ENCODE measurements at regions not wholly inside any gene's neighbourhood (a gene's known extent, or its start where the extent isn't known, plus 50 kb on each side); places are given as distances from the start of the nearest gene placed in this dataset.

DNA sequence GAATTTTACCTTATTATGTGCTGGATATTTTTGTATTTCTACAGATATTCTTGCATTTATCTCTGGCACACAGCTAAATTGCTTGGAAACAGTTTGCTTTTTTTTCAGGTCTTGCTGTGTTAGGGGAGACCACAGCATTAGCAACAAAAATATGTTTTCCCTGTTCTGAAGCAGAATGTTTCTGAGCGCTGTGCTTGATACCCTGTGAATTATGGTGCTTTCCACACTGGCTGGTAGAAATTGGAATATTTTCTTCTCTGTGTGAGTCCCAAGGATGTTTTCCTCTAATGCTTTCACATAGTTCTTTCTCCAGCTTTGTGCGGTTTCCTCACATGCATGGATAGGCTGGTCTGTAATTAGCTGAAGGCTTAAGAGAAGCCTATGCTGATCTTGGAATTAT is 651.6 kb upstream of the IGFBP3 start:
- no peak for DNase-seq (ENCODE audit: low spot score)

- no peak for DNase-seq (ENCODE audit: low spot score)
Measured at GRCh38 chr7:46571996-46572395, 650.9 kb upstream of the IGFBP3 start.

GRCh38 chr7:46569133-46569465 is 648.0 kb upstream of the IGFBP3 start:
- no peak for DNase-seq (ENCODE audit: low spot score)

- no peak for DNase-seq (ENCODE audit: low spot score)
Measured at GRCh38 chr7:46568420-46569132, 647.5 kb upstream of the IGFBP3 start.

- DNase-seq (ENCODE audit: low spot score): no peak
Measured at GRCh38 chr7:46567858-46568257, 646.8 kb upstream of the IGFBP3 start.

- DNase-seq (ENCODE audit: low spot score): peak; percentile 40
Measured at GRCh38 chr7:46566097-46566774, 645.2 kb upstream of the IGFBP3 start.

- no peak for DNase-seq (ENCODE audit: low spot score)
Measured at GRCh38 chr7:46565253-46566096, 644.4 kb upstream of the IGFBP3 start.

- peak; percentile 71 for DNase-seq (ENCODE audit: low spot score)
Measured at GRCh38 chr7:46559194-46559832, 638.2 kb upstream of the IGFBP3 start.

GRCh38 chr7:46558482-46559193 is 637.6 kb upstream of the IGFBP3 start:
- peak; percentile 53 for DNase-seq (ENCODE audit: low spot score)

- no peak for DNase-seq (ENCODE audit: low spot score)
Measured at GRCh38 chr7:46557781-46558180, 636.7 kb upstream of the IGFBP3 start.

DNA sequence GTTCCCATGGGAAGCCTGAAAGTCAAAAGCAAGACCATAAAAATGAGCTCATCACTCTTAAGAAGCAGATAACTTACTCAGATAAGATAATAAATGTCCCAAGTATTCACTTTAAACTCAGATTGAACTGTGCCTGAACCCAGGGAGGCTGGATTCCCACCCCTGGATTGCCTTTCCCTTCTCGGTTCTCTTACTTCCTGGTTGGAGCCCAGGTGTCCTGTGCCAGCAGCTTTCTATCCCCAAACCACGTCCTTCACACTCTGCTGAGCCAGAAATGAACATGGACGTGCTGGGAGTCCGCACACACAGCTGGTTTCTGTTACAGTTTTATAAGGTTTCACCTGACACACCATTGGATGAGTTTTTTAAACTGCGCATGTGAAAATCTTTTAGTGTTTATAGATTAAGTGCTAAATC is 636.2 kb upstream of the IGFBP3 start:
- no peak for DNase-seq (ENCODE audit: low spot score)

GRCh38 chr7:46554688-46555422 is 633.8 kb upstream of the IGFBP3 start:
- DNase-seq (ENCODE audit: low spot score): peak; percentile 43

DNA sequence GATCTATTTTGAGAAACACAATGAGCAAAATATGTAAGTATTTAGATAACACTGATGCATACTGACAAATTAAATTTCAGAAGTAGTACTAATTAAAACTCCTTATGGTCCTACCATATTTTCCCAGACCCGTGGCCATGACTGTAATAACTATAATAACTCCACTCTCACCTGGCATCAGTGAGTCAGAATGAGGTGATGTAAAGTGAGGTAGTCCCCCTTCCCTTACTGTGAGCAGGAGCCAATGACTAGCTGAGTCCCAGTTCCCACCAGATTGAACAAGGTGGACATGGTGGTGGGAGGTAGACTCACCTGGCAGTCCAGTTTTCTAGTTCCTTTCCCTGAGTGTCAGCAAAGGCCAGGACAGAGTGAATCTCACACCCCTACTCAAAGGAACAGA is 630.5 kb upstream of the IGFBP3 start:
- no peak for DNase-seq (ENCODE audit: low spot score)

GRCh38 chr7:46550864-46551263 is 629.8 kb upstream of the IGFBP3 start:
- no peak for DNase-seq (ENCODE audit: low spot score)

- no peak for DNase-seq (ENCODE audit: low spot score)
Measured at GRCh38 chr7:46549892-46550639, 629.0 kb upstream of the IGFBP3 start.

GRCh38 chr7:46549347-46549746 is 628.3 kb upstream of the IGFBP3 start:
- DNase-seq (ENCODE audit: low spot score): no peak

GRCh38 chr7:46547044-46547443 is 626.0 kb upstream of the IGFBP3 start:
- no peak for DNase-seq (ENCODE audit: low spot score)

DNA sequence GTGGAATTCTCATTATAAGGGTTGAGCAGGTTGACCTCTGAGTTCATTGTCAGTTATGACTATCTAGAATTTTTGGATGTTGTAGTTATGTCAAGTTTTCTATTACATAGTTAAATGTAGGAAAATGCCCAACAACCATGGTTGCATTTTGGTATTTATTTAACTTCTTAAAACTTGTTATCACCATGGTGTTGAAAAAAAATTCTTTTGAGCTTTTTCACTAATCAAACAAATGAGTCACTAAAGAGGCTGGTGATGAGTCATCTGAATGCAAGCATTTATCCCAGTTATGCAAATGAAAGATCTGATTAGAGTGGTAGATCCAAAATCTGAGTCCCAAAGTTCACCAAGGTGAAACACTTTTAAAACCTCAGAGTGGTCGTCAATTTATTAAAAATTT is 624.7 kb upstream of the IGFBP3 start:
- peak; percentile 27 for DNase-seq (ENCODE audit: low spot score)

DNA sequence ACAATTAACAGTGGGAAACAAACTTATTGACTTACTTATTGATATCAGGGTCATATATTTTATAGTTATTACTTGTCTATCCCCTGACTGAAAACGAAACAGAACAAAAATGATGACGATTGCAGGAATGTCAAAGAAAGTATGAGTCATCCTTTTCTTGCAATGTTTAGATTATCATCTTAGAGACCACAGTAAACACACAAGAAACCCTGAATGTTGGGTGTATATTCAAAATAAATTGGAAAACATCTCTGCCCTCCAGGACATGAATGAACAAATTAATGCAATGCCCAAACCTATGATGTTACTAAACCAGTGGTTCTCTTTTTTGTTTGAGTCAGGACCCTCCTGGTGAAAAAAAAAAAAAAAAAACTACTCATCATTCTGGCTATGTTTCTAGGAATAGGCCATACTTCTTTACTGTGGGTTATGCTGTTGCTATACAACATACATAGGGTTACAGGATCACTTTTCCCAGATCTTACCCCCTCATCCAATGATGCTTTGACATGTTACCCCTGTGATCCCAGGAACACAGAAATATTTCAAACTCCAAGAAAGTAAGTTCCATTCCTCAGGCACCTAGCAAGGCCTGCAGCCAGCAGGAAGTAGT is 623.4 kb upstream of the IGFBP3 start:
- peak; percentile 32 for DNase-seq (ENCODE audit: low spot score)

DNA sequence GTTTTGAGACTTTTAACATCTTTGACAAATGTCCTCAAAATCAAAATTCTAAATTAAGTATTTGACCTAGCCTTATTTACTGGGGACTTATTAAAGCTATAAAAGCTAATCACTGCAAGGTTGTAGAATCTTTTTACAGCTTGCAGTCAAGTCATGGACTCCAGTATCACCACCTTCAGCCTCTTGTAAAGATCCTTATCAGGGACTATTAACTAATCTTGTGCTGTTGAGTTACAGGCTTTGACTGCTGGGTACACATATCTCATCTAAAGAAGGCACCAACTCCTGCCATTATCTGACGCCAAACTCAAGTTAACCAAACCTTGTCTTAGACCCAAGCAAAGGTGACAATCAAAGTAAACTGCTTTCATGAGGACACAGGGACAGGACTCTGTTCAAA is 621.0 kb upstream of the IGFBP3 start:
- no peak for DNase-seq (ENCODE audit: low spot score)
